ENCODE measurements at regions not wholly inside any gene's neighbourhood (a gene's known extent, or its start where the extent isn't known, plus 50 kb on each side); places are given as distances from the start of the nearest gene placed in this dataset.

GRCh38 chr4:181085557-181085956 lies 1157.6 kb upstream of the TENM3 start:
- Histone ChIP-seq H3K23ac (ENCODE audit: low read depth, low read length) (no peak overlapping the region), H3K14ac (replicated peaks; ENCODE audit: low read depth, low read length) (no peak overlapping the region), H3K18ac (ENCODE audit: low read depth, low read length) (no peak overlapping the region), H3K4me2 (ENCODE audit: low read depth, low read length) (no peak overlapping the region), H3K27me3 (ENCODE audit: control insufficient read depth, insufficient read depth, low read length) (no peaks in the 10 kb centered on the region), H3K4me3 (ENCODE audit: insufficient read depth, low read depth, low read length) (no peak overlapping the region), H3K79me1 (ENCODE audit: low read depth in 1 of 2, low read length in 2 of 2) (no peaks in the 10 kb centered on the region), H4K8ac (ENCODE audit: low read depth in 2 of 2, low read length in 2 of 2) (no peak overlapping the region), H3K56ac (ENCODE audit: extremely low read depth, insufficient read depth, low read length) (no peak overlapping the region), H2AK9ac (replicated peaks; ENCODE audit: low read depth, low read length, poor library complexity) (no peak overlapping the region), H3K27ac (ENCODE audit: insufficient read depth, low read length) (no peak overlapping the region), H2BK20ac (ENCODE audit: low read depth, low read length) (no peak overlapping the region), H3K4me1 (ENCODE audit: control insufficient read depth, insufficient read depth, low read length) (no peaks in the 10 kb centered on the region), H2BK5ac (ENCODE audit: low read depth, low read length, poor library complexity, severe bottlenecking) (no peak overlapping the region), H3K9me1 (ENCODE audit: insufficient read depth, low read length) (no peaks in the 10 kb centered on the region), H2BK120ac (ENCODE audit: low read depth, low read length) (no peak overlapping the region), H3K36me3 (ENCODE audit: control insufficient read depth, insufficient read depth, low read length) (no peaks in the 10 kb centered on the region), H4K91ac (ENCODE audit: insufficient read depth, low read depth, low read length) (no peak overlapping the region), H2BK15ac (ENCODE audit: low read depth, low read length) (no peak overlapping the region), H3K9ac (ENCODE audit: low read depth, low read length) (no peak overlapping the region), H2AFZ (replicated peaks; ENCODE audit: low read length, poor library complexity) (no peak overlapping the region), H3K9me3 (ENCODE audit: control insufficient read depth, insufficient read depth, low read length) (no peaks in the 10 kb centered on the region), H3K4ac (ENCODE audit: low read depth, low read length) (no peak overlapping the region), H4K5ac (ENCODE audit: low read depth, low read length) (no peak overlapping the region), H4K20me1 (ENCODE audit: insufficient read depth, low read length) (no peaks in the 10 kb centered on the region), H2AK5ac (ENCODE audit: low read depth, low read length) (no peak overlapping the region)
- no CpG with 5 or more reads among the region's 3 CpGs for WGBS, 2 experiments (ENCODE audit: extremely low coverage in 2 of 2, insufficient read length in 1 of 2)
- BruUV-seq (replicated peaks), result no TSS peak
- intact Hi-C loops (cut with micrococcal nuclease) (no loop called here), dilution Hi-C loops (cut with HindIII; ENCODE audit: low sequenced_read_pairs, unreplicated experiment) (no loop called here), in situ Hi-C loops (cut with MboI; ENCODE audit: low sequenced_read_pairs) (no loop called here)
- no peak for TF ChIP-seq BHLHE40 (IDR thresholded peaks at IDR 0.05; ENCODE audit: low read depth, low read length)
- no peak for TF ChIP-seq MXI1 (IDR thresholded peaks at IDR 0.05; ENCODE audit: borderline replicate concordance, low read depth, low read length)
- no peak for TF ChIP-seq RAD21 (IDR thresholded peaks at IDR 0.05; ENCODE audit: low read length)
- no peak for TF ChIP-seq RCOR1 (IDR thresholded peaks at IDR 0.05; ENCODE audit: insufficient replicate concordance, low read length)
- ChIA-PET CTCF (no interaction called here), POLR2A (ENCODE audit: unreplicated experiment) (no interaction called here)
- DNase-seq, result no peak
- no peak for ATAC-seq (ENCODE audit: low read depth)

All from IMR-90 (cell line).